ENCODE measurements at regions not wholly inside any gene's neighbourhood (a gene's known extent, or its start where the extent isn't known, plus 50 kb on each side); places are given as distances from the start of the nearest gene placed in this dataset.

DNA sequence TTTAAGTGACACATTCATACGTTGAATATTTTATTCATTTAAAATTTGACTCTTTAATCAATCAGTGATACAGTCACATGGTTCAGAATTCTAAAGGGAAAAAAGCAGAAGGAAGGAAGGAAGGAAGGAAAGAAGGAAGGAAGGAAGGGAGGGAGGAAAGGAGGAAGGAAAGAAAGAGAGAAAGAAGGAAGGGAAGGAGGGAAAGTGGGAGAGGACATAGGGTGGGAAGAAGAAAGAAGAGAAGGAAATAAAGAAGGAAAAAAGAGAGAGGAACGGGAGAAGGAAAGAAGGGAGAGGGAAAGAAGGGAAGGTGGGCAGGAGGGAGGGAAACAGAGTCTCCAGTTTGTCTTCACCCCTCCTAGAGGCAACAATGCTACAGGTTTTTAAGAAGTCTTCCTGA, 518.6 kb downstream of the MIAT start:
- H3K36me3 ChIP-seq (ENCODE audit: low read depth): no peaks in the 10 kb centered on the region
- H3K4me3 ChIP-seq: no peak overlapping the region
- no peaks in the 10 kb centered on the region for H3K9me3 ChIP-seq
- TF ChIP-seq, protein P1, sequence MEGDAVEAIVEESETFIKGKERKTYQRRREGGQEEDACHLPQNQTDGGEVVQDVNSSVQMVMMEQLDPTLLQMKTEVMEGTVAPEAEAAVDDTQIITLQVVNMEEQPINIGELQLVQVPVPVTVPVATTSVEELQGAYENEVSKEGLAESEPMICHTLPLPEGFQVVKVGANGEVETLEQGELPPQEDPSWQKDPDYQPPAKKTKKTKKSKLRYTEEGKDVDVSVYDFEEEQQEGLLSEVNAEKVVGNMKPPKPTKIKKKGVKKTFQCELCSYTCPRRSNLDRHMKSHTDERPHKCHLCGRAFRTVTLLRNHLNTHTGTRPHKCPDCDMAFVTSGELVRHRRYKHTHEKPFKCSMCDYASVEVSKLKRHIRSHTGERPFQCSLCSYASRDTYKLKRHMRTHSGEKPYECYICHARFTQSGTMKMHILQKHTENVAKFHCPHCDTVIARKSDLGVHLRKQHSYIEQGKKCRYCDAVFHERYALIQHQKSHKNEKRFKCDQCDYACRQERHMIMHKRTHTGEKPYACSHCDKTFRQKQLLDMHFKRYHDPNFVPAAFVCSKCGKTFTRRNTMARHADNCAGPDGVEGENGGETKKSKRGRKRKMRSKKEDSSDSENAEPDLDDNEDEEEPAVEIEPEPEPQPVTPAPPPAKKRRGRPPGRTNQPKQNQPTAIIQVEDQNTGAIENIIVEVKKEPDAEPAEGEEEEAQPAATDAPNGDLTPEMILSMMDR (IDR thresholded peaks at IDR 0.05): no peak
- no peak for ATAC-seq
- DNase-seq: no peak
- intact Hi-C loops (cut with DNase I, micrococcal nuclease): no loop called here
- H3K4me1 ChIP-seq (ENCODE audit: low read depth): no peaks in the 10 kb centered on the region

DNA sequence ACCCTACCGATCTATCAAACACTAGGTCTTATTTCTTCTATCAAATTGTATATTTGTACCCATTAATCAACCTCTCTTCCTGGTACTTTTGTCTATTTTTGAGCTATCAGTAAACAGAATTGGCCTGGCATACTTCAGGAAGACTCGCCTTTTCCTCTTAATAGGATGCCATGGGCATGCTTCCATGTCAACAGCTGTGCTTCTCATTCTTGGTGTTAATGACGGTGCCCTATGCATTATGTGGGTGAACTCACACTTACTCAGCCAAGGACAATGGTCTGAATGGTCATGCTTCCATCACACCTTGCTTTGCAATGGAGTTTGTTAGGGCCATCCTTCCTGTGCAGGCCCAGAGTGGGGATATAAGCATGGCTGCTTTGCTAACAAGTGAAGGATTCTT, 521.8 kb downstream of the MIAT start:
- ATAC-seq (no peak), DNase-seq (no peak)
- Histone ChIP-seq H3K4me3 (no peak overlapping the region), H3K9me3 (no peaks in the 10 kb centered on the region), H3K36me3 (ENCODE audit: low read depth) (no peaks in the 10 kb centered on the region), H3K4me1 (ENCODE audit: low read depth) (no peaks in the 10 kb centered on the region)
- intact Hi-C loops (cut with DNase I, micrococcal nuclease): no loop called here
- TF ChIP-seq, protein P1 (IDR thresholded peaks at IDR 0.05): no peak

DNA sequence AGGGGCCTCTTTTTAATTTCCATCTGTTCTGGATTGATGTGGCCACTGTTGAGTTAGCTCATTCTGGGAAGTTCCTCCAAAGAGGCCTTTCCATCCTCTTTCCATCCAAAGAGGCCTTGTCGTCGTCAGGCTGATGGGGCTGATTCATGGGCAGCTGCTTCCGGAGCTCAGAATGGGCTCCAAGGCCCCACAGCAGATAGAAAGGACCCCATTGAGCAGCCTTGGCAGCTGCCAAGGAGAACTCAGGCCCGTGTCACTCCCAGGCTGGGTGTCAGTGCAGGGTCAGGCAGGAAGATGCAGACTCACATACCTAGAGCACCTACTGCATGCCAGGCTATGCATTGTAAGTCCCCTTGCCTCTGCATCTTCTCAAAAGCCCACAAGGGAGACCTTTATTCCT, 524.1 kb downstream of the MIAT start:
- H3K9me3 ChIP-seq: no peaks in the 10 kb centered on the region
- H3K4me3 ChIP-seq: no peak overlapping the region
- ATAC-seq: no peak
- intact Hi-C loops (cut with DNase I, micrococcal nuclease): no loop called here
- H3K36me3 ChIP-seq (ENCODE audit: low read depth): no peaks in the 10 kb centered on the region
- TF ChIP-seq, protein P1 (IDR thresholded peaks at IDR 0.05): no peak
- no peaks in the 10 kb centered on the region for H3K4me1 ChIP-seq (ENCODE audit: low read depth)
- no peak for DNase-seq

DNA sequence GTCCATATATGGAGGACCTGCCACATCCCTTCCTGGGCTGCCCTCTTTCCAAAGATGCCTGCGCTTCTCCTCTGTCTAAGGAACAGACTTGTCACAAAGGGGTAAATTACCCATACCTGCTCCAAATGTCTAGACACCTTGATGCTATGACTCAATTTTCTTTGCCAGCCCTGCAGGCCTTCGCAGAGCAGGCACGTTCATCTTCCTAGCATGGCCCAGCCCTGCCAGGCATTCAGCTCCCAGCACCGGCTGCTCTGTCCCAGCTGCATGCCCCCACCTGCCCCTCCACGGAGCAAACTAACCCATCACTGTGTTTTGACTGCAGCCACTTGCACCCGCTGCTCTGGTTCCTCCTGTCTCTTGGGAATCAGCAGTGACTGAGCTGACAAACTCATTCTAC, 526.1 kb downstream of the MIAT start:
- no peaks in the 10 kb centered on the region for H3K9me3 ChIP-seq
- no peak overlapping the region for H3K4me3 ChIP-seq
- DNase-seq: no peak
- intact Hi-C loops (cut with DNase I, micrococcal nuclease): no loop called here
- no peaks in the 10 kb centered on the region for H3K36me3 ChIP-seq (ENCODE audit: low read depth)
- TF ChIP-seq, protein P1 (IDR thresholded peaks at IDR 0.05): no peak
- no peak for ATAC-seq
- H3K4me1 ChIP-seq (ENCODE audit: low read depth): no peaks in the 10 kb centered on the region

DNA sequence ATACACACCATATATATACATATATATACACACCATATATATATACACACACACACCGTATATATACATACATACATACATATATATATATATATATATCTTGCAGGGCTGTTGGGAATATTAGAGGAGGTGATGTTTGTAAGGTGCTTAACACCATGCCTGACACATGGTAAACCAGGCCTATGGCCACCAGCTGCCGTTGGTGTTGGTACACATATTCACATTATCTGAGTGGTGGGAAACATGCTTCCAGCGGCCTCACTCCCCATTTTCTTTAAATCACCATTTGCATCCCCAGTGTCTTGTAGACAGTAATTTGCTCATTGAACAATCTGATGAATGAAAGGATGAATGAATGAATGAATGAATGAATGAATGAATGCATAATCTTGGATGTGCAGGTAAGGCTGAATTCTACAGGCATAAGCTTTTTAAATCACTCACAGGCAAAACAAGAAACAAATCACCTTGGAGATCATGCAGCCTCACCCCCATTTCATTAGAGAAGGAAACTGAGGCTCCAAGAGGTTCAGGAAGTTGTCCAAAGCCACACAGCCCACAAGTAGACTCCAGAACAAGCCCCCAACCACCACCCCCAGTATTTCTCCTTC, 527.8 kb downstream of the MIAT start:
- Histone ChIP-seq H3K9me3 (no peaks in the 10 kb centered on the region), H3K4me3 (no peak overlapping the region), H3K4me1 (ENCODE audit: low read depth) (no peaks in the 10 kb centered on the region), H3K36me3 (ENCODE audit: low read depth) (no peaks in the 10 kb centered on the region)
- TF ChIP-seq, protein P1 (IDR thresholded peaks at IDR 0.05): no peak
- intact Hi-C loops (cut with DNase I, micrococcal nuclease): no loop called here
- ATAC-seq: no peak
- no peak for DNase-seq

DNA sequence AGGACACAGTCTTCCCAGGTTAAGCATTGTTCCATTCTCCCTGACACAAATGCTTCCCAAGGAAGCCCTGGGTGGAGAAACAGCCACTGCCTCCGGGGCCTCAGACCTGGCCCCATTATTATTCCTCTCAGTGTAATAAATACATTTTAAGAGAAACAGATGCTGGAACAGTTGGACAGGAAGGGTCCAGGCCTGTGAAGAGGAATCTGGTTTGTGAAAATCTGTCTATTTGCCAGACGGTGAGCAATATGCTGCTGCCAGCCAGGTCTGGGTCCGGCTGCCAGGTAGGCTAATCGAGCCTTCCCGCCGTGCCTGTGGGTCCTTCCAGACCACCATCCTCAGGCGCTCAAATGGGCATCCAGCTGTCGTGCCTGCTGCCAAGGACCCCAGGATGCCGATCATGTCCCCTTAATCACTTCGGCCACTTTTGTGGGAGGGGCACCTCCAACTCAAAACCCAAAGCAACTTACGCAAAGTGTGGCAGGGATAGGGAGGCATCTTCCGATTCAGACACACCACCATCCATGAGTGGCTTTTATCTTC, 528.4 kb downstream of the MIAT start:
- intact Hi-C loops (cut with DNase I, micrococcal nuclease): no loop called here
- DNase-seq (no peak), ATAC-seq (no peak)
- Histone ChIP-seq H3K4me1 (ENCODE audit: low read depth) (no peaks in the 10 kb centered on the region), H3K4me3 (no peak overlapping the region), H3K36me3 (ENCODE audit: low read depth) (no peaks in the 10 kb centered on the region), H3K9me3 (no peaks in the 10 kb centered on the region)
- TF ChIP-seq, protein P1 (IDR thresholded peaks at IDR 0.05): no peak
